GM19455 (cell line): ENCODE measurements at regions not wholly inside any gene's neighbourhood (a gene's known extent, or its start where the extent isn't known, plus 50 kb on each side); places are given as distances from the start of the nearest gene placed in this dataset.
"Not testable (repeated sequence)": the region's sequence is repeated elsewhere in the genome, so short reads cannot be mapped to it uniquely, and the experiment has no call there.

ENCODE experiments used
- ATAC-seq: cut with Tn5 transposase; IDR thresholded peaks from one replicate; pipeline ENCODE4 v1.9.1; 2021; ENCODE audit not compliant: unreplicated experiment

DNA sequence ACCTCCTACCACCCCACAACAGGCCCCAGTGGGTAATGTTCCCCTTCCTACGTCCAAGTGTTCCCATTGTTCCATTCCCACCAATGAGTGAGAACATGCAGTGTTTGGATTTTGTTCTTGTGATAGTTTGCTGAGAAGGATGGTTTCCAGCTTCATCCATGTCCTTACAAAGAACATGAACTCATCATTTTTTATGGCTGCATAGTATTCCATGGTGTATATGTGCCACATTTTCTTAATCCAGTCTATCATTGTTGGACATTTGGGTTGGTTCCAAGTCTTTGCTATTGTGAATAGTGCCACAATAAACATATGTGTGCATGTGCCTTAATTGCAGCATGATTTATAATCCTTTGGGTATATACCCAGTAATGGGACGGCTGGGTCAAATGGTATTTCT is 81.6 kb downstream of the P2RY10 start:
- ATAC-seq = not testable (repeated sequence)

DNA sequence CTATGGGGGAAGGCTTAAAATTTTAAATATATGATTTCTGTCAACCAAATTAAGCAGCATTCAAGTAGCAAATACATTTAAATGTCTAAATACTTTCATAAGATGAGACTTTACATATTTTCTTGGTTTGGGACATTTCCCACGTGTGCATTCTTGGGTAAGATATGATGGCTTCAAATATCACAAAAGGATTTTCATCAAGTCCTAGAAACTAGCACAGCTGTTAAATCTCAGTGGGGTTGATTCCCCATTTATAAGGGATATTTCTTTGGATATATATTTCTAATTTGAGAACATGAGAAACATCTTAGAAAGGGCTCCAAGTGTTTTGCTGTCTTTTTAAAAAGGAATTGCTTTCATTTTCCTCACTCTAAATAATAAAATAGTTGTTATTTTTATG is 90.2 kb downstream of the P2RY10 start:
- ATAC-seq = no peak

DNA sequence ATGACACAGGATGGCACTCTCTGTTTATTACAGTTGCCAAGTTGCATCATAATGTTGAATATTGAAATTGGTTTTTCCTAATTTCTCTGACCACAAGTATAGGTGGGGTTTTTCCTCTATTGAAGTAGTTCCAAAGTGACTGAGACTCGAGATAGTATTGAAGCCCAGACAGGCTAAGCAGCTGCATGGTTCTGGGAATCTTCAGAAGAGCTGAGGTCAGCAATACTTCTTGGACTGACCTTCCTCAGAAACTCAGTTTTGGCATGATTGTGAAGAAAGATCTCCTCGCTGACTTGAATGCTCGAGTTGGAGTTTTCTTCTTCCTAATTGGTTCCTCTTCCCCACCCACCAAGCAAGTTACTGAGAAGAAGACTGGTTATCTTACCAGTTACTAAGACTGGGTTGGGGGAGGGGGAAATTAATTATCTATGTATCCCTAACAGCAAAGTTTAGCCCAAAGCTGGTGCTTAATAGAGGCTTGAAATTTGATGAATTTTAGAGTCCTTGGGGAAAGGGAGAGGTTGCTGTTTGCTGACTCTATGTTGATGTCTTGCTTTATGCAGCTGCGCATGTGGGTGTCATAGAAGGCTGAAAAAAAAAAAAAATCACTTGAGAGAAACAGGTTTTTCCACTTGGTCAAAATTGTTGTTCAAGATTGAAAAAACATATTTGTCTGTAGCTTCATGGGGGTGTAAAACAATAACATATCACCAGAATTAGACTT is 91.1 kb downstream of the P2RY10 start:
- ATAC-seq = no peak

DNA sequence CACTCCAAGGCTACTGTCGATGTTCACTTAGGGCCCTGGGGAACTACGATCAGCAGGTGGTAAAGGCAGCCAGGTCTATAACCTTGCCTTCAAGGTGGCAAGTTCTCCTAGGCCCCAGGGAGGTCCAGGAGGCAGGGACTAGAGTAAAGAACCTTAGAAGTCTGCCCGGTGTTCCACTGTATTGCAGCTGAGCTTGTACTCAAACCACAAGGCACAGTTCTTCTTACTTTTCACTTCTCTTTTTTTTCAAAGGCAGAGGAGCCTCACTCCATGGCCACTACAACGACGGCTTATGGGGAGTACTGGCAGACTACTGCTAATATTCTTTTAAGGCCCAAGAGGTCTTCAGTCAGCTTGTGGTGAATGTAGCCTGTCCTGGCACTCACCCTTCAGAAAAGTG is 78.8 kb upstream of the GPR174 start:
- ATAC-seq = peak; percentile 84

DNA sequence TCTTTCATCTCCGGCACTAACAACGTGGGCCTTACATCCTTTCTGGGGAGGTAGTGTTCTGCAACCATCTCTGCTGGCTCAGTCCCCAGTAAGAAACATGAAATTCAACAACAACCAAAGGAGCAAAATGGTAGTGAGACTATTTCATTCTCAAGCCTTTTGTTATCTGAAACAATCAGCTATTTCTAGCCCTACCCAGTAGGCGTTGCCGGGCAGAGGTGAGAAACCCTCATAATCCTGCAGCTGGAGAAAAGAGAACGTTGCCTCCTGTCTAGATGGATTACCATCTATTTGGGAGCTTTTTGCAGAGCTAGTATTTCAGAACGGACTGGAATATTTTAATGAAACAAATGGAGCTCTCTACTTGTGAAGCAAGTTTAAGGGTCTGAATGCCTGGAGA is 66.4 kb upstream of the GPR174 start:
- ATAC-seq = no peak

DNA sequence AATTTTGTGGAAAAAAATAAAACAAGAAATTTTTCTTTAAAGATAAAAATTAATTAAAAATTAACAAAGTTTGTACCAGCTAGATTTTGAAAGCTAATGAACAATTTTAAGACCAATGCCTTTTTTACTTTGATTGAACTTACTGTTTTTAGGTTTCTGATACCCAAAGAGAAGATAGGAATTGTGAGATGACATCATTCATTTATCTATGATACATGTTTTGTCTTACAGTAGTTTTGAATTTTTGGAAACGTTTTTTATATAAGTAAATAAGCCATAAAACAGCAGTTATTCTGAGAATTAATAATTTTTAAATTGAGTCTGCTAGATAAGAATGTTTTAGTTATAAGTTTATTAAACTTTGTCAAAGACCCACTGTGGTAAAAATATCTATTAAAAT is 65.0 kb upstream of the GPR174 start:
- ATAC-seq = no peak

DNA sequence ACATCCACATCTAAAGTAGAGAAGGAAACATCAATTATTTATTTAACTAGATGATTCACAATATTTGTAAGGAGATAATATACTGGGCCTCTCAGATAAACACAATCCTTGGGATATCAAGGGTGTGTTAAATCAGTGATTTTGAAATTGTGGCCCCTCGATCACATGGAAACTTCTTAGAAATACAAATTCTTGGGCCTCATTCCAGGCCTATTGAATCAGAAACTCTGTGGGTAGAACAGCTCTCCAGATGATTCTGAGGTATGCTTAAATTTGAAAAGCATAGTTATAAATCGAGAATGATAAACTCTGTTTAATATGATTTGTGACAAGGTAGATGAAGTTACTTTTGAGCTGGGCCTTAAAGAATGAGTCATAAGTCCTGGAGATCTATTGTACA is 64.3 kb upstream of the GPR174 start:
- ATAC-seq = no peak

DNA sequence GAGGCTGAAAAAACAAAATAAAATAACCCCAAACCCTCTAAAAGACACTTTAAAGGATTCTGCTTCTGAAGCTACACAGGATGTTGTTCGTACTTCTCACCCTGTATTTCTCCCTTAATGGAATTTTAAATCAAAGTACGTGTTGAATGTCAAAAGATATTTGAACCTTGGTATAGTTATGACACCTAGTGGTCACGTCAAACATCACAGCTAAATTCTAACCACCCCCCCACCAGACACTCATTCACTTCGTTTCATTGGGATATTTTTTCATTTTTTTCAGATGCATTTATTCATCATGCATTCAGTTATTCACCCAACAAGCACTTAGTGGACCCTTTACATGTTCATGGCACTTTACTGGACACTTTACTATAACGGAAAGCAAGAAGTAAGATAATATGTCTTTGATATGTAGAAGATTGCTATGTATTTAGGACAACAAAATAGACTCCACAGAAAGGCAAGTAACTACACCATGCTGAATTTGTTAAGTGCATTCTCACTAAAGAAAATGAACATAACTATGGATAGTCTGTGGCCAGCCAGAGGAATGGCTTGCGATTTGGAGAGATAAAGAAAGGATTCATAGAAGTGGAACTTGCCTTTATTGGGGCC is 62.5 kb upstream of the GPR174 start:
- no peak for ATAC-seq

DNA sequence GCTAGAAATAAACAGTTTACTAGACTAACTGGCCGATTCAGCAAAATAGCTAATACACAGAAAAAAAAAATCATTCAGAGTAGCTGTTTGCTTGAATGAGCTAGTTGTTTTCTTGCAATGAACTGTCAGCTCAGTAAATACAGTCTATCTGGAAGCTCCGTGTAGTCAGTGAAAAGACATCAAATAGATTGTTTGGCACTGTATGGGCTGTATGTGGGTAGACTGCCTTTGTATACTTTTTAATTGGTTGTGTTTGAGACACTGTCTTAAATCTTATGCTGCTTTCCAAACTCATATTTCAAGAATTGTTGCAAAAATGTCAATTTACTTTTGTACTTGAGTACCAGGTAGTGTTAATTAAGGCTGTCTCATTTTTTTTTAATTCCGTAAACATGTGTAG is 61.6 kb upstream of the GPR174 start:
- no peak for ATAC-seq

DNA sequence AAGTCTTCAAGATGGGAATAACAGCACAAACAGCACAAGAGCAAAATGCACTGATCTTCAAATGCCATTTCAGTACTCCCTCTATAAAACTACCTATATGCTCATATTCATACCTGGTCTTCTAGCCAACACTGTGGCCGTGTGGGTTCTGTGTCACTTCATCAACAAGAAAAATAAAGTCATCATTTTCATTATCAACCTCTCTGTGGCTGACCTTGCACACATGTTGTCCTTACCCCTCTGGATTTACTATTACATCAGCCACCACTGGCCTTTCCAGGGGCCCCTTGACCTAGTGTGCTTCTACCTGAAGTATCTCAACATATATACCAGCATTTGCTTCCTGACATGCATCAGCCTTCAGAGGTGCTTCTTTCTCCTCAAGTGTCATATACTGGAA is 59.6 kb upstream of the GPR174 start:
- ATAC-seq = no peak

DNA sequence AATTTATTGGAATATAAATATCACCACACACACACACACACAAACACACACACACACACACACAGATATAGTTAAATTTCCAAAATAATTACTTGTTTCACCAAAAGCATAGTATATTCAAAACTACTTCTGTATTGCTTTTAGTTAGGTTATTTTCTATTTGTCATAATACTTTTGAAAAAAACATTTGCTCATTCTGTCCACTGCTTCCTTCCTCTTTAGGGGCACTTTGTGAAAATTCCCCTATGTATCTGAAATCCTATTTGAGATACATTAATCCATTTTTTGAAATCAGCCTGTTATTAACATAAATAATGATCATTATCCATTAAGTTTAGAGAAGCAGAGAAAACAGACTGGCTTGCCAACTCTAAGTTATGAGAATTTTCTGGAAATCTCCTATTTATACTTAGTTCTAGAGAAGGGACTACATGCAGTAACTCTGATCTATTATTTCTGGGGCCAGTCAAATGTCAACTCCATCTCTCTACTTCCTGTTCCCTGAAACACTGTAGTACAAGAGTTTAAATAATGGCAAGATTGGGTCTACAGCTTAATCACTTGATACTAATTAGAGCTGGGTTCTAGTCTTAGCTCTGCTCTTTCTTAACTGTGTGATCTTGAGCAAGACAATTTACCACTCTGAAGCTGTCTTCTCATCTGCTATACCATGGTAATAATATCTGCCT is 54.4 kb upstream of the GPR174 start:
- ATAC-seq = no peak

DNA sequence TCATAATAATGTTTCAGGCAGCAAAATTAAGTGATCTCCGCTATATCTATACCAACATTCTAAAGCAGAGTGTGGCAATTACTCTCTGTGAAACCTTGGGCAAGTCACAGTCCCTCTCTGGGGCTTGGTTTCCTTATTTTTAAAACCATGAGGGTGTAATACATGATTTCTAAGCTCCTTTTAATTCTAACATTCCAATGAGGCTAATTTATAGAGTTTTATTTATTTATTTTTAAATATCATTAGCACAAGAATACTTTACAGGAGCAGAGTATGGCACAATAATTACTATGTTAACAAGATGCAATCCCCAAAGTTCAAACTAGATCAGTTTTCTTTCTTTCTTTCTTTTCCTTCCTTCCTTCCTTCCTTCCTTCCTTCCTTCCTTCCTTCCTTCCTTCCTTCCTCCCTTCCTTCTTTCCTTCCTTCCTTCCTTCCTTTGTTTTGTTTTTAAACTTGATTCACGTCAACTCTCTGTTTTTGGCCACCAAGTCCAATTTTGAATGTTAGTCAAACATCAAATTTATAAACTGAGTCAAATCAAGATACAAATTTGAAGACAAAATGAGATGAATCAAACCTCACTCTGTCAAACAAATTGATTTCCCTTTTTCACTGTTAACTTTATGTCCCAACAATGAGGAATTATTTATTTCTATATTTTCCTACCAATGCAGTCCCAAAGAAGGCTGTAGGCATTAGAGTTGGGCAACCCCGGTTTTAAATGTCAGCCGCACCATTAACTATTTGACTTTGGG is 50.2 kb upstream of the GPR174 start:
- ATAC-seq = no peak
